GM12874 (cell line): ENCODE measurements at regions not wholly inside any gene's neighbourhood (a gene's known extent, or its start where the extent isn't known, plus 50 kb on each side); places are given as distances from the start of the nearest gene placed in this dataset.

ENCODE experiments used
- TF ChIP-seq, protein P1 (sequence below): IDR thresholded peaks from 2 replicates; pipeline ENCODE4 v1.5.1; 2011; ENCODE audit warnings: low read depth, mild to moderate bottlenecking, control low read depth, low read length, moderate library complexity; ENCODE audit not compliant: insufficient read depth

- TF ChIP-seq, protein P1, sequence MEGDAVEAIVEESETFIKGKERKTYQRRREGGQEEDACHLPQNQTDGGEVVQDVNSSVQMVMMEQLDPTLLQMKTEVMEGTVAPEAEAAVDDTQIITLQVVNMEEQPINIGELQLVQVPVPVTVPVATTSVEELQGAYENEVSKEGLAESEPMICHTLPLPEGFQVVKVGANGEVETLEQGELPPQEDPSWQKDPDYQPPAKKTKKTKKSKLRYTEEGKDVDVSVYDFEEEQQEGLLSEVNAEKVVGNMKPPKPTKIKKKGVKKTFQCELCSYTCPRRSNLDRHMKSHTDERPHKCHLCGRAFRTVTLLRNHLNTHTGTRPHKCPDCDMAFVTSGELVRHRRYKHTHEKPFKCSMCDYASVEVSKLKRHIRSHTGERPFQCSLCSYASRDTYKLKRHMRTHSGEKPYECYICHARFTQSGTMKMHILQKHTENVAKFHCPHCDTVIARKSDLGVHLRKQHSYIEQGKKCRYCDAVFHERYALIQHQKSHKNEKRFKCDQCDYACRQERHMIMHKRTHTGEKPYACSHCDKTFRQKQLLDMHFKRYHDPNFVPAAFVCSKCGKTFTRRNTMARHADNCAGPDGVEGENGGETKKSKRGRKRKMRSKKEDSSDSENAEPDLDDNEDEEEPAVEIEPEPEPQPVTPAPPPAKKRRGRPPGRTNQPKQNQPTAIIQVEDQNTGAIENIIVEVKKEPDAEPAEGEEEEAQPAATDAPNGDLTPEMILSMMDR = no peak
Observed at GRCh38 chrX:41024755-41025154, 60.5 kb upstream of the USP9X start.

- TF ChIP-seq, protein P1 = no peak
Observed at GRCh38 chrX:41025926-41026701, 59.1 kb upstream of the USP9X start.

GRCh38 chrX:41026702-41027078 lies 58.6 kb upstream of the USP9X start:
- TF ChIP-seq, protein P1 = no peak

GRCh38 chrX:41029332-41029731 lies 55.9 kb upstream of the USP9X start:
- TF ChIP-seq, protein P1 = no peak

DNA sequence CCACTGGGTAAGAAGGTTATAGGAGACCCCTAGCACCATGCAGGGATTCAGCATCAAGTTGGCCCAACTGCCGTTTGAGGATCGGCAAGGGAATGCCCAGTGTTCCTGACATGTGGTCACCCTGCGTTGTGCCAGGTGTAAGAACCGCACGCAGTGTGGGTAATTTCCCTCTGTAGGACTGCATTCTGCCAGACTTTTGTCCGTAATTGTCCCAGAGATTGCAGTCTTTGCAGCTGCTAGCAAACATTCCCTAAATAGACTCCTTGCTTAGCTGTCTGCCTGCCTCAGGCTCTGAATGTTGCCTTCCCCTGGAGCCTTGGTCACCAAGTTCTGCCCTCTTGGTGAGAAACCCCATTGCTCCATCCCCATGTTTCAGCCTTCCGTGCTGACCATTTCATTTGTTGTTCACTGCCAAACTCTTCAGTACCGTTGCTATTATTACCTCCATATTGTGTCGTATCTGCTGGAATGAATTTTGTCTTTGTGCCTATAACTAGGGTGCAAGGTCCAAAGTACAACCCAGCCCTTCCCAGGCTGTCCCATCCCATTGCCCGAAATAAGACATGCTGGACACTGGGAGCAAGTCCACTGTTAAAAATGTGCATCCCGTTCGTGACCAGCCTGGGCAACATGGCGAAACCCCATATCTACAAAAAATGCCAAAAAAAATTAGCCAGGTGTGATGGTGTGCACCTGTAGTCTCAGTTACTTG lies 53.8 kb upstream of the USP9X start:
- TF ChIP-seq, protein P1 = no peak

GRCh38 chrX:41033299-41033698 lies 51.9 kb upstream of the USP9X start:
- TF ChIP-seq, protein P1 = no peak
